Transverse colon (tissue), 3 donors: ENCODE measurements at regions not wholly inside any gene's neighbourhood (a gene's known extent, or its start where the extent isn't known, plus 50 kb on each side); places are given as distances from the start of the nearest gene placed in this dataset.

ENCODE experiments used
- EP300 ChIP-seq: sonication (generic); formaldehyde crosslinking; IDR thresholded peaks from one replicate; pipeline ENCODE4 v1.6.1; 2017; ENCODE audit warnings: antibody characterized with exemption, low read depth
- TF ChIP-seq, protein P1 (sequence below), 5 experiments: fragments of 200-600 bp in 3 of 5; fragments of 450-650 bp in 2 of 5; sonication (generic) in 3 of 5; IDR thresholded peaks; 1 replicate in 2 of 5; 2 replicates in 3 of 5; pipeline ENCODE4 v1.5.1; 2016 to 2017; ENCODE audit warnings: antibody characterized with exemption in 5 of 5, inconsistent platforms in 3 of 5, mild to moderate bottlenecking in 2 of 5, moderate library complexity in 1 of 5

DNA sequence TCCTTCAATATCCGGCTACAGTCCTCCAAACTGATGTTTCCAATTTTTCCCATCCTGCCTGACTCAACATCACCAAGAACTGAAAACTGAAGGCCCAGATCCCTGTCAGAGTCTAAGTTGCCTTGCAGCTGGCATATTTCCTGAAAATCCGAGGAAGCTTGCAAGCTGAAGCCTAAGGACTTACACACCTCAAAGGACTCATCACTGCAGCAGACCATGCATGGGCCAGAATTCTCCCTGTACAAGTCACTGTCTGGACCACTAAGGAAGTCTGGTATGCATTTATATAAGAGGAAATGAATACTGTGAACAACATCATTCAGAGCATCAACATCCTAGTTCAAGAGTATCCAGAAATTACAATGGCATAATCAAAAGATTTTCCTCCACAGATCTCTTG, 548.8 kb upstream of the MDFIC2 start:
- TF ChIP-seq EP300, result no peak
- TF ChIP-seq, protein P1, sequence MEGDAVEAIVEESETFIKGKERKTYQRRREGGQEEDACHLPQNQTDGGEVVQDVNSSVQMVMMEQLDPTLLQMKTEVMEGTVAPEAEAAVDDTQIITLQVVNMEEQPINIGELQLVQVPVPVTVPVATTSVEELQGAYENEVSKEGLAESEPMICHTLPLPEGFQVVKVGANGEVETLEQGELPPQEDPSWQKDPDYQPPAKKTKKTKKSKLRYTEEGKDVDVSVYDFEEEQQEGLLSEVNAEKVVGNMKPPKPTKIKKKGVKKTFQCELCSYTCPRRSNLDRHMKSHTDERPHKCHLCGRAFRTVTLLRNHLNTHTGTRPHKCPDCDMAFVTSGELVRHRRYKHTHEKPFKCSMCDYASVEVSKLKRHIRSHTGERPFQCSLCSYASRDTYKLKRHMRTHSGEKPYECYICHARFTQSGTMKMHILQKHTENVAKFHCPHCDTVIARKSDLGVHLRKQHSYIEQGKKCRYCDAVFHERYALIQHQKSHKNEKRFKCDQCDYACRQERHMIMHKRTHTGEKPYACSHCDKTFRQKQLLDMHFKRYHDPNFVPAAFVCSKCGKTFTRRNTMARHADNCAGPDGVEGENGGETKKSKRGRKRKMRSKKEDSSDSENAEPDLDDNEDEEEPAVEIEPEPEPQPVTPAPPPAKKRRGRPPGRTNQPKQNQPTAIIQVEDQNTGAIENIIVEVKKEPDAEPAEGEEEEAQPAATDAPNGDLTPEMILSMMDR (IDR thresholded peaks at IDR 0.05), result no peak
